A673 (cell line): ENCODE measurements at regions not wholly inside any gene's neighbourhood (a gene's known extent, or its start where the extent isn't known, plus 50 kb on each side); places are given as distances from the start of the nearest gene placed in this dataset.

Source experiments
- EZH2 ChIP-seq: fragments of 200-600 bp; sonication (generic); IDR thresholded peaks from 2 replicates; pipeline ENCODE4 v1.6.1; 2017; ENCODE audit warnings: borderline replicate concordance, low read depth, mild to moderate bottlenecking, mixed read lengths, antibody characterized with exemption, low read length; ENCODE audit not compliant: poor library complexity, severe bottlenecking
- TF ChIP-seq, protein P1 (sequence below): fragments of 300-800, 200-600 bp; sonication (generic); conservative IDR thresholded peaks from 2 replicates; pipeline ENCODE4 v1.5.1; 2017; ENCODE audit warnings: low read depth, mild to moderate bottlenecking, antibody characterized with exemption, low read length, moderate library complexity, mixed read lengths

DNA sequence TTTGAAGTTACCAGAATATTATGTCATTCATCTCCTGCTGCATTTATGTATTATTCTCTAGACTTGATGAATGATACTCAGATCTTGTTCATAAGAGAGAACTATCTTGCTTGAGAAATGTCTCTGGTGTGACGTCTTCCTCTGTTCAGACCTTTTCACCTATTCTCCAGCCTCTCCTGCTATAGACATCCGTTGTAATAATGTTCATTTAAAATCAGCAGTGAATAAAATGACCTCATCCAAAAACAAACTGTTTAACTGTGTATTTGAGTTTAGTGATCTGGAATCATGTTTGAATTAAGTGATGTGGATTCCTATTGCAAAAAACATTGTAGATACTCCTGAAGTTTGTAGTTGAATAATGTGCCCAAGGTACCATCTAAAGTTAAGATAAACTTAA is 487.1 kb downstream of the PCNX1 start:
- TF ChIP-seq, protein P1, sequence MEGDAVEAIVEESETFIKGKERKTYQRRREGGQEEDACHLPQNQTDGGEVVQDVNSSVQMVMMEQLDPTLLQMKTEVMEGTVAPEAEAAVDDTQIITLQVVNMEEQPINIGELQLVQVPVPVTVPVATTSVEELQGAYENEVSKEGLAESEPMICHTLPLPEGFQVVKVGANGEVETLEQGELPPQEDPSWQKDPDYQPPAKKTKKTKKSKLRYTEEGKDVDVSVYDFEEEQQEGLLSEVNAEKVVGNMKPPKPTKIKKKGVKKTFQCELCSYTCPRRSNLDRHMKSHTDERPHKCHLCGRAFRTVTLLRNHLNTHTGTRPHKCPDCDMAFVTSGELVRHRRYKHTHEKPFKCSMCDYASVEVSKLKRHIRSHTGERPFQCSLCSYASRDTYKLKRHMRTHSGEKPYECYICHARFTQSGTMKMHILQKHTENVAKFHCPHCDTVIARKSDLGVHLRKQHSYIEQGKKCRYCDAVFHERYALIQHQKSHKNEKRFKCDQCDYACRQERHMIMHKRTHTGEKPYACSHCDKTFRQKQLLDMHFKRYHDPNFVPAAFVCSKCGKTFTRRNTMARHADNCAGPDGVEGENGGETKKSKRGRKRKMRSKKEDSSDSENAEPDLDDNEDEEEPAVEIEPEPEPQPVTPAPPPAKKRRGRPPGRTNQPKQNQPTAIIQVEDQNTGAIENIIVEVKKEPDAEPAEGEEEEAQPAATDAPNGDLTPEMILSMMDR = no peak
- TF ChIP-seq EZH2 = no peak
